SJSA1 (cell line): ENCODE measurements at regions not wholly inside any gene's neighbourhood (a gene's known extent, or its start where the extent isn't known, plus 50 kb on each side); places are given as distances from the start of the nearest gene placed in this dataset.

Experiments
- DNase-seq, 2 experiments: peaks; one replicate each; pipeline ENCODE4 v3.0.0-alpha.2; 2015 to 2020; ENCODE audit warnings: low spot score in 2 of 2, low read depth in 1 of 2
- H3K27ac ChIP-seq: fragments of 250-450 bp; sonication (Bioruptor Pico); 2 replicates; pipeline ENCODE4 v1.5.1; 2020; ENCODE audit warnings: mild to moderate bottlenecking, moderate library complexity
- H3K27me3 ChIP-seq: fragments of 250-450 bp; sonication (Bioruptor Pico); replicated peaks from 2 replicates; pipeline ENCODE4 v1.5.1; 2020; ENCODE audit warnings: mild to moderate bottlenecking, moderate library complexity
- H3K36me3 ChIP-seq: fragments of 250-450 bp; sonication (Bioruptor Pico); 2 replicates; pipeline ENCODE4 v1.5.1; 2020; ENCODE audit warnings: mild to moderate bottlenecking
- H3K4me1 ChIP-seq: fragments of 250-450 bp; sonication (Bioruptor Pico); replicated peaks from 2 replicates; pipeline ENCODE4 v1.6.1; 2021; ENCODE audit warnings: mild to moderate bottlenecking
- H3K4me3 ChIP-seq: fragments of 250-450 bp; sonication (Bioruptor Pico); 2 replicates; pipeline ENCODE4 v1.5.1; 2020; ENCODE audit warnings: mild to moderate bottlenecking
- H3K9me3 ChIP-seq: fragments of 250-450 bp; sonication (Bioruptor Pico); replicated peaks from 2 replicates; pipeline ENCODE4 v1.5.1; 2020; ENCODE audit warnings: mild to moderate bottlenecking

GRCh38 chr2:128969374-128969773 lies 650.7 kb upstream of the HS6ST1 start:
- Histone ChIP-seq H3K4me3 (no peak overlapping the region), H3K9me3 (no peaks in the 10 kb centered on the region), H3K4me1 (no peaks in the 10 kb centered on the region), H3K36me3 (no peaks in the 10 kb centered on the region), H3K27me3 (no peaks in the 10 kb centered on the region), H3K27ac (no peak overlapping the region)
- no peak for DNase-seq

- Histone ChIP-seq H3K4me1 (no peaks in the 10 kb centered on the region), H3K9me3 (no peaks in the 10 kb centered on the region), H3K36me3 (no peaks in the 10 kb centered on the region), H3K27ac (no peak overlapping the region), H3K4me3 (no peak overlapping the region), H3K27me3 (no peaks in the 10 kb centered on the region)
- DNase-seq: no peak
Observed at GRCh38 chr2:128970332-128971116, 651.9 kb upstream of the HS6ST1 start.

- Histone ChIP-seq H3K27ac (no peak overlapping the region), H3K36me3 (no peaks in the 10 kb centered on the region), H3K9me3 (no peaks in the 10 kb centered on the region), H3K4me3 (no peak overlapping the region), H3K4me1 (no peaks in the 10 kb centered on the region), H3K27me3 (no peaks in the 10 kb centered on the region; the same call in 1 of the 2 replicates)
- no peak for DNase-seq
Observed at GRCh38 chr2:128973566-128973965, 654.9 kb upstream of the HS6ST1 start.

- Histone ChIP-seq H3K9me3 (no peaks in the 10 kb centered on the region), H3K36me3 (no peaks in the 10 kb centered on the region), H3K27ac (no peak overlapping the region), H3K4me1 (no peaks in the 10 kb centered on the region), H3K27me3 (peaks cover 4% of the 10 kb centered on the region; the same call in 1 of the 2 replicates), H3K4me3 (no peak overlapping the region)
- DNase-seq: no peak
Observed at GRCh38 chr2:128978212-128978611, 659.5 kb upstream of the HS6ST1 start.

- no peak overlapping the region for H3K4me3 ChIP-seq
- peaks cover 4% of the 10 kb centered on the region; the same call in 1 of the 2 replicates for H3K27me3 ChIP-seq
- no peaks in the 10 kb centered on the region for H3K36me3 ChIP-seq
- no peaks in the 10 kb centered on the region for H3K4me1 ChIP-seq
- no peak overlapping the region for H3K27ac ChIP-seq
- H3K9me3 ChIP-seq: no peaks in the 10 kb centered on the region
- DNase-seq: no peak
Observed at GRCh38 chr2:128979182-128979581, 660.5 kb upstream of the HS6ST1 start.

GRCh38 chr2:128980475-128980874 lies 661.8 kb upstream of the HS6ST1 start:
- Histone ChIP-seq H3K27me3 (peaks cover 4% of the 10 kb centered on the region; the same call in 1 of the 2 replicates), H3K9me3 (no peaks in the 10 kb centered on the region), H3K4me3 (no peak overlapping the region), H3K4me1 (no peaks in the 10 kb centered on the region), H3K36me3 (no peaks in the 10 kb centered on the region), H3K27ac (no peak overlapping the region)
- DNase-seq: no peak

GRCh38 chr2:128981353-128981752 lies 662.7 kb upstream of the HS6ST1 start:
- no peak for DNase-seq
- H3K36me3 ChIP-seq: no peaks in the 10 kb centered on the region
- H3K27ac ChIP-seq: no peak overlapping the region
- peaks cover 4% of the 10 kb centered on the region; the same call in 1 of the 2 replicates for H3K27me3 ChIP-seq
- no peaks in the 10 kb centered on the region for H3K9me3 ChIP-seq
- H3K4me1 ChIP-seq: no peaks in the 10 kb centered on the region
- H3K4me3 ChIP-seq: no peak overlapping the region

- H3K27ac ChIP-seq: no peak overlapping the region
- H3K9me3 ChIP-seq: no peaks in the 10 kb centered on the region
- H3K27me3 ChIP-seq: 0 out of 2 replicates have a peak, but pooled peaks cover 4% of the 10 kb centered on the region
- H3K36me3 ChIP-seq: no peaks in the 10 kb centered on the region
- no peaks in the 10 kb centered on the region for H3K4me1 ChIP-seq
- no peak for DNase-seq
- no peak overlapping the region for H3K4me3 ChIP-seq
Observed at GRCh38 chr2:128982001-128982400, 663.3 kb upstream of the HS6ST1 start.

- H3K36me3 ChIP-seq: no peaks in the 10 kb centered on the region
- no peak overlapping the region for H3K4me3 ChIP-seq
- no peaks in the 10 kb centered on the region for H3K4me1 ChIP-seq
- H3K27me3 ChIP-seq: 0 out of 2 replicates have a peak, but pooled peaks cover 4% of the 10 kb centered on the region
- no peak for DNase-seq
- H3K27ac ChIP-seq: no peak overlapping the region
- no peaks in the 10 kb centered on the region for H3K9me3 ChIP-seq
Observed at GRCh38 chr2:128982670-128983069, 664.0 kb upstream of the HS6ST1 start.

GRCh38 chr2:128983094-128983493 lies 664.4 kb upstream of the HS6ST1 start:
- Histone ChIP-seq H3K36me3 (no peaks in the 10 kb centered on the region), H3K27me3 (0 out of 2 replicates have a peak, but pooled peaks cover 4% of the 10 kb centered on the region), H3K4me3 (no peak overlapping the region), H3K27ac (no peak overlapping the region), H3K4me1 (no peaks in the 10 kb centered on the region), H3K9me3 (no peaks in the 10 kb centered on the region)
- no peak for DNase-seq

- Histone ChIP-seq H3K4me3 (no peak overlapping the region), H3K27me3 (0 out of 2 replicates have a peak, but pooled peaks cover 4% of the 10 kb centered on the region), H3K36me3 (no peaks in the 10 kb centered on the region), H3K4me1 (no peaks in the 10 kb centered on the region), H3K27ac (no peak overlapping the region), H3K9me3 (no peaks in the 10 kb centered on the region)
- DNase-seq: no peak
Observed at GRCh38 chr2:128984081-128984480, 665.4 kb upstream of the HS6ST1 start.

GRCh38 chr2:128984855-128985254 lies 666.2 kb upstream of the HS6ST1 start:
- Histone ChIP-seq H3K36me3 (no peaks in the 10 kb centered on the region), H3K4me1 (no peaks in the 10 kb centered on the region), H3K27me3 (0 out of 2 replicates have a peak, but pooled peaks cover 4% of the 10 kb centered on the region), H3K9me3 (no peaks in the 10 kb centered on the region), H3K4me3 (no peak overlapping the region), H3K27ac (no peak overlapping the region)
- no peak for DNase-seq

- Histone ChIP-seq H3K4me3 (no peak overlapping the region), H3K9me3 (no peaks in the 10 kb centered on the region), H3K36me3 (no peaks in the 10 kb centered on the region), H3K27ac (no peak overlapping the region), H3K27me3 (0 out of 2 replicates have a peak, but pooled peaks cover 4% of the 10 kb centered on the region), H3K4me1 (no peaks in the 10 kb centered on the region)
- no peak for DNase-seq
Observed at GRCh38 chr2:128986026-128986715, 667.5 kb upstream of the HS6ST1 start.

GRCh38 chr2:128986867-128987268 lies 668.2 kb upstream of the HS6ST1 start:
- H3K27ac ChIP-seq: no peak overlapping the region
- no peaks in the 10 kb centered on the region for H3K36me3 ChIP-seq
- no peaks in the 10 kb centered on the region for H3K4me1 ChIP-seq
- no peak for DNase-seq
- no peaks in the 10 kb centered on the region for H3K27me3 ChIP-seq
- H3K9me3 ChIP-seq: no peaks in the 10 kb centered on the region
- no peak overlapping the region for H3K4me3 ChIP-seq
